ENCODE measurements at regions not wholly inside any gene's neighbourhood (a gene's known extent, or its start where the extent isn't known, plus 50 kb on each side); places are given as distances from the start of the nearest gene placed in this dataset.

DNA sequence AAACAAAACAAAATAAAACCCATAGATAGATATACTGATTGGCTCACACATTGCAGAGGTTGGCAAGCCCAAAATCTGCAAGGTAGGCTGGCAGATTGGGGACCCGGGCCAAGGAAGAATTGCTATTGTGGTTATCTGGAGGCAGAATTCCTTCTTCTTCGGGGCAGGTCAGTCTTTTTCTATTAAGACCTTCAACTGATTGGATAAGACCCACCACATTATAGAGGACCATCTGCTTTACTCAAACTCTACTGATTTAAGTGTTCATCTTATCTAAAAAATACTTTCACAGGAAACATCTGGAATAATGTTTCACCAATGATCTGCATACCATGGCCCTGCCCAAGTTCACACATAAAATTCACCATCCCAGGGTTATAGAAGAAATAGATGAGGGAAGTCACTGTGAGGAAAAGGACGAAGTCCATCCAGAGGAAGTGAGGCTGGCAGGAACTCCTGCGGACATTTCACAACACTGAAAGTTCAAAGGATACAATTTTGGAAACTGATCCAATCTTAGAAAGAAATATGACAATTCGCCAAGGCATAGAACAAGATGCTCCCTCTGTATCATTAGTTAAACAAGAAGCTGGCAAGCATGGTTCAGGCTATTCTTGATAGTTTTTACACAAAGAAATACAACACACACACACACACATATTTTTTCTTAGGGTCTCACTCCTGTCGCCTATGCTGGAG lies 127.6 kb upstream of the MED13L start:
- peak; percentile 36 for DNase-seq

DNA sequence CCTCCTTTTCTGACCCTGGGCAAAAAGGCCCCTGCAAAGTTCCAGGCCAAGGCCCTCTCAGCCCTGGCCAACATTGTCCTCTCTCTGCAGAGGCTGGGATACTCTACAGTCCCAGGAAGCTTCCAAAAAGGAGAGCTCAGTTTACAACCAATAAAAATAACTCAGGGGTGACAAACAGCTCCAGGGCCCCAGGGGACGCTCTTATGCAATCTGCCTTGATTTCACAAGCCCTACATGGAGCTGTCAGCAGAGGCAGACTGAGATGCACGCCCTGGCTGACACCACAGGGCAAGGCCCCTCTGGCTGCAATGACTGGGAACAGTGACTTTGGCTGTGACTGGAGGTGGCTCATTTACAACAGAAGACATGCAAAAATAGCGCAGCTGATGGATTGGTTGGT lies 129.0 kb upstream of the MED13L start:
- peak; percentile 95 for DNase-seq

DNA sequence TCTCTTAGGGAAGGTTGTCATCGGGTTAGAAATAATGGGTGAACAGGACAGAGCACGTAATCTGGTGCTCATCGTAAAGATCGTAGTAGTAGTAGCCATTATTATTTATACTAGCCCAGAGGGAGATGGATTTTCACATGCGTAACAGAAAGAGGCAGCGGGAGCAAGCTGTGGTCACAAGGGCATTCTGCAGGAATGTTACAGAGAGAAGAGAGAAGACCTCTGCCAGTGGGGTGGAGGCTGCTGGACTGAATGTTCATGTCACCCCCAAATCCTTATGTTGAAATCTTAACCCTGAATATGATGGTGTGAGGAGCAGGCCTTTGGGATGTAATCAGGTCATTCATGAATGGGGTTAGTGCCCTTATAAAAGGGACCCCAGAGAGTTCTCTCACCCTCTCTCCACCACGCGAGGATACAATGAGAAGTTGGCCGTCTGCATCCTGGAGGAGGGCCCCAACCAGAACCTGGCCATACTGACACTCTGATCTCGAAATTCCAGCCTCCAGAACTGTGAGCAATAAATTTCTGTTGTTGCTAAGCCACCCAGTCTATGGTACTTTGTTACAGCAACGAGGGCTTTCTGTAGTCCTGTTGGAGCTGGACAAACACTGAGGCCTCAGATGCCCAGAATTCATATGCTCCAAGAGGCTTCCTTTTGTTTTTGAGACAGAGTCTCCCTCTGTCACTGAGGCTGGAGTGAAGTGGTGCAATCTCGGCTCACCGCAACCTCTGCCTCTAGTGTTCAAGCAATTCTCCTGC lies 131.2 kb upstream of the MED13L start:
- no peak for DNase-seq

DNA sequence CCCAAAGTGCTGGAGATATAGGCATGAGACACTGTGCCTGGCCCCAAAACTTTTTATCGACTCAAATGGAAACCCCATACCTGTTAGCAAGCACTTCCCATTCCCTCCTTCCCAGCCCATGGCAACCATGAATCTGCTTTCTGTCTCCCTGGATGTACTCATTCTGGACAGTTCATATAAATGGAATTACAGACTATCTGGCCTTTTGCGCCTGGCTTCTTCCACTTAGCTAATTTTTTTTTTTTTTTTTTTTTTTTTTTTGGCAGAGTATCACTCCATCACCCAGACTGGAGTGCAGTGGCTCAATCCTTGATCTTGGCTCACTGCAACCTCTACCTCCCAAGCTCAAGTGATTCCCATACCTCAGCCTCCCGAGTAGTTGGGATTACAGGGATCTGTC lies 134.5 kb upstream of the MED13L start:
- DNase-seq: no peak

GRCh38 chr12:116414891-116415290 lies 137.4 kb upstream of the MED13L start:
- DNase-seq: no peak

- DNase-seq: no peak
Observed at GRCh38 chr12:116415408-116416108, 138.1 kb upstream of the MED13L start.

GRCh38 chr12:116416166-116416565 lies 138.7 kb upstream of the MED13L start:
- no peak for DNase-seq

DNA sequence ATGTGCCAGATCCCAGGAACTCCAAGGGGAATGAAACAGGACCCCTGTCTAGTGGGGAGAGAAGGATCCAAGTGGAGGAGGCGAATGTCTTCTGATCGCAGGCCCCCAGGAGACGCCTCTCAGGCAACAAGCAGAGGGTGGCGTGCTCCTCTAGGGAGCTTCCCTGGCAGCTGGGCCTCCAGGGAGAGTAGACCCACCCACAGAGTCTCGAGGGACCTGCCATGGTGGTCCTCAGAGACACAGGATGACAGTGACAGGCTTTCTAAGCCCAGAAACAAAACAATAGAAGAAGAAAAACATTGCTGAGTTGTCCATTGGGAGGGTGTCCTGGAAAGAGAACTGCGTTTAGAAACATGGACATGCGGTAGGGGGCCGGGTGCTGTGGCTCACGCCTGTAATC lies 140.6 kb upstream of the MAP1LC3B2 start:
- no peak for DNase-seq

GRCh38 chr12:116420227-116420880 lies 138.8 kb upstream of the MAP1LC3B2 start:
- no peak for DNase-seq

DNA sequence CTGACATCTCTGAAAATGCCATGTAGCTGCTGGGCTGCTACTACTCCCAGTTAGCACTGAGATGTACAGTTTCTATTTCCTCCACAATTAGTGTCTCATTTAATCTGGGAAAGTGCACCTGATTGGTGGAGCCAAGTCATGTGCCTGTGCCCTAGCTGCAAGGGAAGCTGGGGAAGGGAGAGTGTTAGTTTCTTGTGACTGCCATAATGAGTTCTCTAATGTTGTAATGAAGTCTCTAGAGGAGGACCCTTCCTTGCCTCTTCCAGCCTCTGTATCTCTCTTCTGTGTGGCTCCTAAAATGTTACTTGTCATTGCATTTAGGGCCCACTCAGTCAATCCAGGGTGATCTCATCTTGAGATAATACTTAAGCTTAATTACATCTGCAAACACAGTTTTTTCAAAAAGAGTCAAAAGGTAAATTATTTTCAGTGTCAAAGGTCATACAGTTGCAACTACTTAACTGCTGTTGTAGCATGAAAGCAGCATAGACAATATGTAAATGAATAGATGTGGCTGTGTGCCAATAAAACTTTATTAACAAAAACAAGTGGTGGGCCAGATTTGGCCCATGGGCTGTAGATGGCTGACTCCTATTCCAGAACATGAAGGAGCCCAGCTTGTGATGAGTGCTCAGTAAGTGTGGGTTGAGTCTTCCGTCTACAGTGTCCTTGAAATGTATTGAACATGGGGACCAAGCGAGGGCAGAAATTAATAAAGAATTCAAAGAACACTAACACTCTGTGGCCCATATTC lies 137.2 kb upstream of the MAP1LC3B2 start:
- DNase-seq: no peak

DNA sequence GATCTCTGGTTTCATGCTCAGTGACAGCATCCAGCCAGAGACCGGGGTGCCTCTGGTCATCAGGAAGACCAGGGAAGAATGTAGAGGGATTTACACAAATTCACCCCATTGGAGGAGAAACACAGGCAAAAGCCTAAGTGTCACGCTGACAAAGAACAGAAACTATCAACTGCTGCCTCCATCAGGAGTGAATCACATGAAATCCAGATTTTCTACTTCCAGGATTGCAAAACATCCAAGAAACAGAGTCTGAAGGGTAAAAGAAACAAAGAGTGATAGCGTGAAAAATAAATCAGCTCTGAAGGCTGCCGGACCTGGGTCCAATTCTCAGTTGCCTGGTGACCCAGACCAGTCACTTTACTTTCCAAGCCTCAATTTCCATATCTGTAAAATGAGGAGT lies 136.1 kb upstream of the MAP1LC3B2 start:
- DNase-seq: peak; percentile 81

DNA sequence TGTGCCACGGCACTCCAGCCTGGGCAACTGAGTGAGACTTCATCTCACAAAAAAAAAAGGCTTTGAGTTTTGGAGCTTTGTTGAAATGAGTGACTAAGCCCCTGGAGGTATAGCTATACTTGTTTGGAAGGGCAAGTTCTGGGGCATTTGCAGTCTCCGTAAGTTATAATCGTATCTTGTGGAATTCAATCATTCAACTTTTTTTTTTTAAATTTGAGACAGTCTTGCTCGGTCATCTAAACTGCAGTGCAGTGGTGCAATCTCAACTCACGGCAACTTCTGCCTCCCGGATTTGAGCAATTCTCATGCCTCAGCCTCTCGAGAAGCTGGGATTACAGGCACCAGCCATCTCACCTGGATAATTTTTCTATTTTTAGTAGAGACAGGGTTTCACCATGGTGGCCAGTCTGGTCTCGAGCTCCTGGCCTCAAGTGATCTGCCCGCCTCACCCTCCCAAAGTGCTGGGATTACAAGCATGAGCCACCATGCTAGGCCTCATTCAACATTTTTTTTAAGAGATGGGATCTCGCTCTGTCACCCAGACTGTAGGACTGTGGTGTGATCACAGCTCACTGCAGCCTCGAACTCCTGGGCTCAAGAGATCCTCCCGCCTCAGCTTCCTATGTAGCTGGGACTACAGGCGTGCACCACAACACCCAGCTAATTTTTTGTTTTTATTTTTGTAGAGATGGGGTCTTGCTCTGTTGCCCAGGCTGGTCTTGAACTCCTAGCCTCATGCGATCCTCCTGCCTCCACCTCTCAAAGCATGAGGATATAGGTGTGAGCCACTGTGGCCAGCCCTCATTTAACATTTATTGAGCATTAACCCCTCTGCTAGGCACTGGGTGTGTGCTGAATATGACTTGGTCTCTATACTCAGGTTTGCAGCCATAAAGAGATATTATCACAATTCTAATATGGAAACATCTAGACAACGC lies 133.7 kb upstream of the MAP1LC3B2 start:
- no peak for DNase-seq

DNA sequence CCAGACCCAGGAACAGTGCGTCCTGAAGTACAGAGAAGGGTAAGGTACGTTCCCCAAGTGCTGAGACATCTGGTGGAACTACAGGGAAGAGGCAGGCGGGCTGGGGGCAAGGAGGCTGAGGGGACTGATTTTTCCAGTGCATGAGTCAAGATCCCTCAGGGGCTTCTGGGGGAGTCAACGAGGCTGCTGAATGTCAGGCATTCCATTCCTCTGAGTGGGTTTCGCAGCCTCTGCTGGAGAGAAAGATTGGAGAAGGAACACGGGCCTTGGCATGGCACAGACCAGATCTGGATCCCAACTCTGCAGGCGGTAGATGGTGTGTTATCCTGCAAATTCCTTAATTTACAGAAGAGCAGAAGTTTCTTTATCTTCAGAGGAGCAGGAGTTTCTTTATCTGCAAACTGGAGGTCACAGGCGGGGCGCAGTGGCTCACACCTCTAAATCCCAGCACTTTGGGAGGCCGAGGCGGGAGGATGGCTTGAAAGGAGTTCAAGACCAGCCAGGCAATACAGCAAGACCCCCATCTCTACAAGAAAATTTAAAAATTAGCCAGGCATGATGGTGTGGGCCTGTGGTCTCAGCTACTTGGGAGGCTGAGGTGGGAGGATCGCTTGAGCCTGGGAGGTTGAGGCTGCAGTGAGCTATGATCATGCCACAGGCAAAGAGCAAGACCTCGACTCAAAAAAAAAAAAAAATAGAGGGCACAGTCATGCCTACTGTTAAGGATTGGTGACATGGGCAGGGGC lies 132.6 kb upstream of the MAP1LC3B2 start:
- no peak for DNase-seq

DNA sequence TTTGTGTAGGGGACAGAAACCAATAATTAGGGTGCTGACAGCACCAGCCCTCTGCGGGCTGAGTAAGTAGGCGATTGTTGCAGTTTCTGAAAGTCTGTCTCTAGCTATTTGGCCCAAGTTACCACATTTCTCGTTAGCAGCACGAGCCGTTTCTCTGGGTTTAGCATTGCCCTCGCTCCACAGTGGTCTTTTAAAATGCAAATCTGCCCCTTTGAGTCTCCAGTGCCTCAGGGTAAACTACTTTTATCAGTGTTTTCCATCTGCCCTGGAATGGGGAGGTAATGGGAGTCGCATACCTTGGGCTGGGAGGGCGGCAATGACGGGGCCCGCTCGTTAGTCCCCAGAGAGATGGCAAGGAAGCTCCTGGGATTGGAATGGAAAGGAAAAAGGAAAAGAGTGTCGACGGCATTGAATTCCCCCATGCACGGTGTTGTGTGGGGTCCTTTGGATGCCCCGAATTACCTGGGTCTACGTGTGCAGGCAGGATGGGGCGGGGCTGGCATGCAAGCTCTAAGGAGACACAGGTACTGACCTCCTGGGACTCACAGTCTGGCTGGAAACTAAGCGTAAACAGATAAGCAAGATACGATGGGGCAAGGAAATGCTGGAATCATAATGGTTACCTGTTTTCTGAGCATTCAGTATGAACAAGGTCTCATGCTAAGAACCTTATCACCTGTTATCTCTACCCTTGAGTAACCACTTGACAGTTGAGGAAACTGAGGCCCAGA lies 131.8 kb upstream of the MAP1LC3B2 start:
- DNase-seq: no peak

- DNase-seq: no peak
Observed at GRCh38 chr12:116429826-116430360, 129.3 kb upstream of the MAP1LC3B2 start.

- no peak for DNase-seq
Observed at GRCh38 chr12:116430911-116431565, 128.1 kb upstream of the MAP1LC3B2 start.

- DNase-seq: no peak
Observed at GRCh38 chr12:116431677-116432300, 127.4 kb upstream of the MAP1LC3B2 start.

- no peak for DNase-seq
Observed at GRCh38 chr12:116432314-116432750, 126.8 kb upstream of the MAP1LC3B2 start.

DNA sequence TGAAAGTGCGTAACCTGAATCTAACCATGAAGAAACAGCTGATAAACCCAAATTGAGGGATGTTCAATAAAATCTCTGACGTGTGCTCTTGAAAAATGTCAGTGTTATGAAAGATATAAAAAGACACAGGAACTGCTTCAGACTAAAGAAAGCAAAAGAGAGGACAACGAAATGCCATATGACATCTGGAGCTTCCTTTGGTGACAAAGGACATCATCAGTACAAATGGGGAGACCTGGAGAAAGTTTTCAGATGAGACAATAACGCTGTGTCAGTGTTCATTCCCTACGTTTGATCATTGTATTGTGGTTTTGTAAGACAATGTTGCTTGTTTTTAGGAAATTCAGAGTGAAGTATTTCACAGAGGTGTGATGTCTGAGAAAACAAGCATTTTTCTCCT lies 125.9 kb upstream of the MAP1LC3B2 start:
- peak; percentile 33 for DNase-seq

All from inflammatory macrophage treated with lipopolysaccharide for 4 hours (primary cell).